Neutrophil (primary cell): ENCODE measurements at regions not wholly inside any gene's neighbourhood (a gene's known extent, or its start where the extent isn't known, plus 50 kb on each side); places are given as distances from the start of the nearest gene placed in this dataset.

ENCODE experiments used
- H3K27ac ChIP-seq: fragments of 200-600 bp; sonication (generic); 2 replicates; pipeline ENCODE4 v1.5.1; 2016; ENCODE audit warnings: mild to moderate bottlenecking, moderate library complexity
- H3K27me3 ChIP-seq: fragments of 200-600 bp; sonication (generic); 2 replicates; pipeline ENCODE4 v1.6.0; 2016; ENCODE audit warnings: mild to moderate bottlenecking
- H3K36me3 ChIP-seq: fragments of 200-600 bp; sonication (generic); 2 replicates; pipeline ENCODE4 v1.5.1; 2017
- H3K4me1 ChIP-seq, 2 experiments: fragments of 200-600 bp in 1 of 2; sonication (generic) in 1 of 2; 1 replicate in 1 of 2; 2 replicates in 1 of 2; pipeline versions ENCODE4 v1.5.1 to v1.6.1; 2013 to 2016; ENCODE audit warnings: low read depth in 1 of 2, low read length in 1 of 2, mild to moderate bottlenecking in 1 of 2, moderate library complexity in 1 of 2; ENCODE audit not compliant: control insufficient read depth in 1 of 2, insufficient read depth in 1 of 2
- H3K4me3 ChIP-seq, 2 experiments: fragments of 200-600 bp in 1 of 2; sonication (generic) in 1 of 2; 1 replicate in 1 of 2; 2 replicates in 1 of 2; pipeline ENCODE4 v1.5.1; 2013 to 2016; ENCODE audit warnings: low read depth in 1 of 2, low read length in 1 of 2, mild to moderate bottlenecking in 1 of 2, moderate library complexity in 1 of 2
- H3K9me3 ChIP-seq: fragments of 200-600 bp; sonication (generic); 2 replicates; pipeline ENCODE4 v1.5.1; 2016
- TF ChIP-seq, protein P1 (sequence below): fragments of 200-600 bp; sonication (generic); IDR thresholded peaks from 2 replicates; pipeline ENCODE4 v1.5.1; 2016; ENCODE audit warnings: antibody characterized with exemption

DNA sequence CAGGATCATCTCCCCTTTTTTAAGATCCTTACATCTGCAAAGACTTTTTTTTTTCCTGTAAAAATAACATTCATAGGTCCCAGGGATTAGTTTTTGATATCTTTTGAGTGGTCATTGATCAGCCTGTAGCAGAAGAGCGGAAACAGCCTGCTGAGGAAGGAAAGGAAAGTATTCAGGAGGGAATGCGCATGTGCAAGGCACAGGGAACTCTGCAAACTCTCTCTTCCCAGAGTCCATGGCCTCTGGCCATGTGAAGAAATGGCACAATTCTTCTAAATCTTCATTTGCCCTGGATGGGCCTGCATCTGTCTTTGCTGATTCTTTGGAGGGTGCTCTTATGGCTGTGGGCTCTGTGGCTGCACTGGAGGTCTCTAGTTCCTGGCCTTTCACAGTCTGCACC is 60.1 kb upstream of the SKOR2 start:
- Histone ChIP-seq H3K36me3 (no peaks in the 10 kb centered on the region), H3K27ac (no peak overlapping the region), H3K4me3 (no peak overlapping the region), H3K4me1 (no peaks in the 10 kb centered on the region), H3K27me3 (no peaks in the 10 kb centered on the region), H3K9me3 (no peaks in the 10 kb centered on the region)
- TF ChIP-seq, protein P1, sequence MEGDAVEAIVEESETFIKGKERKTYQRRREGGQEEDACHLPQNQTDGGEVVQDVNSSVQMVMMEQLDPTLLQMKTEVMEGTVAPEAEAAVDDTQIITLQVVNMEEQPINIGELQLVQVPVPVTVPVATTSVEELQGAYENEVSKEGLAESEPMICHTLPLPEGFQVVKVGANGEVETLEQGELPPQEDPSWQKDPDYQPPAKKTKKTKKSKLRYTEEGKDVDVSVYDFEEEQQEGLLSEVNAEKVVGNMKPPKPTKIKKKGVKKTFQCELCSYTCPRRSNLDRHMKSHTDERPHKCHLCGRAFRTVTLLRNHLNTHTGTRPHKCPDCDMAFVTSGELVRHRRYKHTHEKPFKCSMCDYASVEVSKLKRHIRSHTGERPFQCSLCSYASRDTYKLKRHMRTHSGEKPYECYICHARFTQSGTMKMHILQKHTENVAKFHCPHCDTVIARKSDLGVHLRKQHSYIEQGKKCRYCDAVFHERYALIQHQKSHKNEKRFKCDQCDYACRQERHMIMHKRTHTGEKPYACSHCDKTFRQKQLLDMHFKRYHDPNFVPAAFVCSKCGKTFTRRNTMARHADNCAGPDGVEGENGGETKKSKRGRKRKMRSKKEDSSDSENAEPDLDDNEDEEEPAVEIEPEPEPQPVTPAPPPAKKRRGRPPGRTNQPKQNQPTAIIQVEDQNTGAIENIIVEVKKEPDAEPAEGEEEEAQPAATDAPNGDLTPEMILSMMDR: no peak
